HepG2 (cell line): ENCODE measurements at regions not wholly inside any gene's neighbourhood (a gene's known extent, or its start where the extent isn't known, plus 50 kb on each side); places are given as distances from the start of the nearest gene placed in this dataset.

Experiments used
- FOXA3 ChIP-seq: IDR thresholded peaks from 2 replicates; pipeline ENCODE4 v1.6.1; 2016; ENCODE audit warnings: missing genetic modification reagents, missing compliant biosample characterization
- NONO ChIP-seq, 2 experiments: fragments of 450-650 bp in 1 of 2; sonication (generic) in 1 of 2; formaldehyde crosslinking in 1 of 2; IDR thresholded peaks in 1 of 2; conservative IDR thresholded peaks in 1 of 2; 2 replicates each; pipeline versions ENCODE4 v1.6.1 to v1.8.0; 2017 to 2022; ENCODE audit warnings: mild to moderate bottlenecking in 1 of 2, missing genetic modification reagents in 1 of 2, moderate library complexity in 1 of 2
- SAP130 ChIP-seq: IDR thresholded peaks from 2 replicates; pipeline ENCODE4 v1.6.1; 2016; ENCODE audit warnings: low read depth
- TEAD3 ChIP-seq: optimal IDR thresholded peaks from 2 replicates; pipeline ENCODE3; 2016; ENCODE audit warnings: borderline replicate concordance
- ZNF180 ChIP-seq: sonication (generic); formaldehyde crosslinking; IDR thresholded peaks from 2 replicates; pipeline ENCODE4 v1.4.0; 2020; ENCODE audit warnings: low read depth, missing genetic modification reagents, borderline replicate concordance
- ZNF232 ChIP-seq: sonication (generic); formaldehyde crosslinking; IDR thresholded peaks from 2 replicates; pipeline ENCODE4 v1.4.0; 2020; ENCODE audit warnings: missing genetic modification reagents, borderline replicate concordance
- ZNF235 ChIP-seq: sonication (generic); formaldehyde crosslinking; IDR thresholded peaks from 2 replicates; pipeline ENCODE4 v1.8.1; 2023; ENCODE audit warnings: mild to moderate bottlenecking, missing genetic modification reagents, borderline replicate concordance
- ZNF329 ChIP-seq: sonication (generic); formaldehyde crosslinking; IDR thresholded peaks from 2 replicates; pipeline ENCODE4 v1.9.0; 2021; ENCODE audit warnings: low read depth, mild to moderate bottlenecking, missing genetic modification reagents
- ZNF430 ChIP-seq: sonication (generic); formaldehyde crosslinking; IDR thresholded peaks from 2 replicates; pipeline ENCODE4 v1.9.0; 2021; ENCODE audit warnings: mild to moderate bottlenecking, missing genetic modification reagents
- ZNF672 ChIP-seq: sonication (generic); formaldehyde crosslinking; IDR thresholded peaks from 2 replicates; pipeline ENCODE4 v1.8.1; 2022; ENCODE audit warnings: missing genetic modification reagents
- TF ChIP-seq, protein P1 (sequence below), 2 experiments: fragments of 450-650 bp in 1 of 2; sonication (generic) in 1 of 2; formaldehyde crosslinking in 1 of 2; IDR thresholded peaks; 2 replicates each; pipeline versions ENCODE4 v1.6.1 to v1.8.0; 2016 to 2022; ENCODE audit warnings: antibody characterized with exemption in 1 of 2, mild to moderate bottlenecking in 1 of 2, missing genetic modification reagents in 1 of 2
- TF ChIP-seq, protein P2 (sequence below): IDR thresholded peaks from 2 replicates; pipeline ENCODE4 v1.6.1; 2016; ENCODE audit warnings: missing genetic modification reagents, missing compliant biosample characterization
- TF ChIP-seq, protein P3 (sequence below): IDR thresholded peaks from 2 replicates; pipeline ENCODE4 v1.6.1; 2016; ENCODE audit warnings: mild to moderate bottlenecking
- TF ChIP-seq, protein P4 (sequence below): sonication (generic); formaldehyde crosslinking; IDR thresholded peaks from 2 replicates; pipeline ENCODE4 v1.4.0; 2020; ENCODE audit warnings: missing genetic modification reagents

DNA sequence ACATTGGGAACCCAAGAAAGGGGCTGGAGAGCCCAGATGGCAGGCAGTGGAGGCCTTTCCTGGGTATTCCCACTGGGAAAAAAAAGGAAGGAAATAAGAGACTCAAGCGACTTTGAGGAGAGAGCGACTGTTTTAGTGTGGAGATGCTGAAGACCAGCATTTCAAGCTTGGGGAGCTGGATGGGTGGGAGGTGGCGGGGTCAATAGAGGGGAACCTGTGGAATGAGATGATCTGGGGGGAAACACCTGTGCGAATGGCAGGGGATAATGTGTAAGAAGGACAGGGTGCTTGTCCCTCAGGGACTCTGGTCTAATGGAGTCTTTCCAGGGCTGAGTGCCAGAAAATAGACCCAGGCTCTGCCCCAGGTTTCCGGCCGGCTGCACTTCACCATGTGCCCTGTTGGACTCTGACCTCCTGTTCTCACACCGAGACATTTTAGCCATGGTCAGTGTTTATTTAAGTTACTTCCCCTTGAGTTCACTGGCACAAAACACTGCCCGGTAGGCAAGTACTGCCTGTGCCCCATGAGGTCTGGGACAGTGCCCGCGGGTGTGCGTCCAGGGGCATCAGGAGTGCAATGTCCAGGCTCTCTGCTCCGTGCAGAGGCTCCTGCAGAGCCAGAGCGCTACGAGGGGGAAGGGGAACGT, 50.4 kb upstream of the NKX2-2 start (continued):
- TF ChIP-seq, protein P1, sequence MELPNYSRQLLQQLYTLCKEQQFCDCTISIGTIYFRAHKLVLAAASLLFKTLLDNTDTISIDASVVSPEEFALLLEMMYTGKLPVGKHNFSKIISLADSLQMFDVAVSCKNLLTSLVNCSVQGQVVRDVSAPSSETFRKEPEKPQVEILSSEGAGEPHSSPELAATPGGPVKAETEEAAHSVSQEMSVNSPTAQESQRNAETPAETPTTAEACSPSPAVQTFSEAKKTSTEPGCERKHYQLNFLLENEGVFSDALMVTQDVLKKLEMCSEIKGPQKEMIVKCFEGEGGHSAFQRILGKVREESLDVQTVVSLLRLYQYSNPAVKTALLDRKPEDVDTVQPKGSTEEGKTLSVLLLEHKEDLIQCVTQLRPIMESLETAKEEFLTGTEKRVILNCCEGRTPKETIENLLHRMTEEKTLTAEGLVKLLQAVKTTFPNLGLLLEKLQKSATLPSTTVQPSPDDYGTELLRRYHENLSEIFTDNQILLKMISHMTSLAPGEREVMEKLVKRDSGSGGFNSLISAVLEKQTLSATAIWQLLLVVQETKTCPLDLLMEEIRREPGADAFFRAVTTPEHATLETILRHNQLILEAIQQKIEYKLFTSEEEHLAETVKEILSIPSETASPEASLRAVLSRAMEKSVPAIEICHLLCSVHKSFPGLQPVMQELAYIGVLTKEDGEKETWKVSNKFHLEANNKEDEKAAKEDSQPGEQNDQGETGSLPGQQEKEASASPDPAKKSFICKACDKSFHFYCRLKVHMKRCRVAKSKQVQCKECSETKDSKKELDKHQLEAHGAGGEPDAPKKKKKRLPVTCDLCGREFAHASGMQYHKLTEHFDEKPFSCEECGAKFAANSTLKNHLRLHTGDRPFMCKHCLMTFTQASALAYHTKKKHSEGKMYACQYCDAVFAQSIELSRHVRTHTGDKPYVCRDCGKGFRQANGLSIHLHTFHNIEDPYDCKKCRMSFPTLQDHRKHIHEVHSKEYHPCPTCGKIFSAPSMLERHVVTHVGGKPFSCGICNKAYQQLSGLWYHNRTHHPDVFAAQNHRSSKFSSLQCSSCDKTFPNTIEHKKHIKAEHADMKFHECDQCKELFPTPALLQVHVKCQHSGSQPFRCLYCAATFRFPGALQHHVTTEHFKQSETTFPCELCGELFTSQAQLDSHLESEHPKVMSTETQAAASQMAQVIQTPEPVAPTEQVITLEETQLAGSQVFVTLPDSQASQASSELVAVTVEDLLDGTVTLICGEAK (IDR thresholded peaks at IDR 0.05): no peak
- TF ChIP-seq, protein P1 (CRISPR knock-in tag; IDR thresholded peaks at IDR 0.05): peak; percentile 72; the same call in 1 of the 2 replicates
- peak; percentile 79 for TF ChIP-seq FOXA3
- 0 out of 2 replicates have a peak, but pooled peaks have one; percentile 61 for TF ChIP-seq ZNF232
- TF ChIP-seq ZNF672: no peak
- TF ChIP-seq ZNF430 (CRISPR knock-in tag): no peak
- peak; percentile 51 for TF ChIP-seq TEAD3 (CRISPR knock-in tag)
- TF ChIP-seq, protein P2, sequence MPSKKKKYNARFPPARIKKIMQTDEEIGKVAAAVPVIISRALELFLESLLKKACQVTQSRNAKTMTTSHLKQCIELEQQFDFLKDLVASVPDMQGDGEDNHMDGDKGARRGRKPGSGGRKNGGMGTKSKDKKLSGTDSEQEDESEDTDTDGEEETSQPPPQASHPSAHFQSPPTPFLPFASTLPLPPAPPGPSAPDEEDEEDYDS (CRISPR knock-in tag): peak; percentile 34; the same call in 1 of the 2 replicates
- TF ChIP-seq ZNF235 (CRISPR knock-in tag): no peak
- TF ChIP-seq ZNF180 (CRISPR knock-in tag): no peak
- no peak for TF ChIP-seq NONO (IDR thresholded peaks at IDR 0.05)
- TF ChIP-seq NONO (CRISPR knock-in tag; conservative IDR thresholded peaks at IDR 0.05): 0 out of 2 replicates have a peak, but pooled peaks have one; percentile 20
- TF ChIP-seq ZNF329 (CRISPR knock-in tag): peak; percentile 58; the same call in 1 of the 2 replicates
- TF ChIP-seq, protein P3, sequence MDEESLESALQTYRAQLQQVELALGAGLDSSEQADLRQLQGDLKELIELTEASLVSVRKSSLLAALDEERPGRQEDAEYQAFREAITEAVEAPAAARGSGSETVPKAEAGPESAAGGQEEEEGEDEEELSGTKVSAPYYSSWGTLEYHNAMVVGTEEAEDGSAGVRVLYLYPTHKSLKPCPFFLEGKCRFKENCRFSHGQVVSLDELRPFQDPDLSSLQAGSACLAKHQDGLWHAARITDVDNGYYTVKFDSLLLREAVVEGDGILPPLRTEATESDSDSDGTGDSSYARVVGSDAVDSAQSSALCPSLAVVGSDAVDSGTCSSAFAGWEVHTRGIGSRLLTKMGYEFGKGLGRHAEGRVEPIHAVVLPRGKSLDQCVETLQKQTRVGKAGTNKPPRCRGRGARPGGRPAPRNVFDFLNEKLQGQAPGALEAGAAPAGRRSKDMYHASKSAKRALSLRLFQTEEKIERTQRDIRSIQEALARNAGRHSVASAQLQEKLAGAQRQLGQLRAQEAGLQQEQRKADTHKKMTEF (CRISPR knock-in tag): peak; percentile 41; the same call in 1 of the 2 replicates
- TF ChIP-seq SAP130 (CRISPR knock-in tag): peak; percentile 74
- TF ChIP-seq, protein P4, sequence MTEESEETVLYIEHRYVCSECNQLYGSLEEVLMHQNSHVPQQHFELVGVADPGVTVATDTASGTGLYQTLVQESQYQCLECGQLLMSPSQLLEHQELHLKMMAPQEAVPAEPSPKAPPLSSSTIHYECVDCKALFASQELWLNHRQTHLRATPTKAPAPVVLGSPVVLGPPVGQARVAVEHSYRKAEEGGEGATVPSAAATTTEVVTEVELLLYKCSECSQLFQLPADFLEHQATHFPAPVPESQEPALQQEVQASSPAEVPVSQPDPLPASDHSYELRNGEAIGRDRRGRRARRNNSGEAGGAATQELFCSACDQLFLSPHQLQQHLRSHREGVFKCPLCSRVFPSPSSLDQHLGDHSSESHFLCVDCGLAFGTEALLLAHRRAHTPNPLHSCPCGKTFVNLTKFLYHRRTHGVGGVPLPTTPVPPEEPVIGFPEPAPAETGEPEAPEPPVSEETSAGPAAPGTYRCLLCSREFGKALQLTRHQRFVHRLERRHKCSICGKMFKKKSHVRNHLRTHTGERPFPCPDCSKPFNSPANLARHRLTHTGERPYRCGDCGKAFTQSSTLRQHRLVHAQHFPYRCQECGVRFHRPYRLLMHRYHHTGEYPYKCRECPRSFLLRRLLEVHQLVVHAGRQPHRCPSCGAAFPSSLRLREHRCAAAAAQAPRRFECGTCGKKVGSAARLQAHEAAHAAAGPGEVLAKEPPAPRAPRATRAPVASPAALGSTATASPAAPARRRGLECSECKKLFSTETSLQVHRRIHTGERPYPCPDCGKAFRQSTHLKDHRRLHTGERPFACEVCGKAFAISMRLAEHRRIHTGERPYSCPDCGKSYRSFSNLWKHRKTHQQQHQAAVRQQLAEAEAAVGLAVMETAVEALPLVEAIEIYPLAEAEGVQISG: peak; percentile 62; the same call in 1 of the 2 replicates
